Thyroid gland (tissue), 4 donors: ENCODE measurements at regions not wholly inside any gene's neighbourhood (a gene's known extent, or its start where the extent isn't known, plus 50 kb on each side); places are given as distances from the start of the nearest gene placed in this dataset.

Experiments
- POLR2A ChIP-seq, 2 donors: fragments of 450-650 bp; IDR thresholded peaks; one replicate each; pipeline ENCODE4 v1.6.1; 2017; ENCODE audit warnings: antibody characterized with exemption in 2 of 2, mild to moderate bottlenecking in 2 of 2, moderate library complexity in 1 of 2
- TF ChIP-seq, protein P1 (sequence below), 6 experiments: fragments of 200-600 bp in 3 of 6; fragments of 450-650 bp in 3 of 6; sonication (generic) in 3 of 6; IDR thresholded peaks; one replicate each; pipeline ENCODE4 v1.5.1; 2016 to 2019; ENCODE audit warnings: antibody characterized with exemption in 6 of 6, mild to moderate bottlenecking in 2 of 6, inconsistent platforms in 1 of 6, moderate library complexity in 1 of 6

DNA sequence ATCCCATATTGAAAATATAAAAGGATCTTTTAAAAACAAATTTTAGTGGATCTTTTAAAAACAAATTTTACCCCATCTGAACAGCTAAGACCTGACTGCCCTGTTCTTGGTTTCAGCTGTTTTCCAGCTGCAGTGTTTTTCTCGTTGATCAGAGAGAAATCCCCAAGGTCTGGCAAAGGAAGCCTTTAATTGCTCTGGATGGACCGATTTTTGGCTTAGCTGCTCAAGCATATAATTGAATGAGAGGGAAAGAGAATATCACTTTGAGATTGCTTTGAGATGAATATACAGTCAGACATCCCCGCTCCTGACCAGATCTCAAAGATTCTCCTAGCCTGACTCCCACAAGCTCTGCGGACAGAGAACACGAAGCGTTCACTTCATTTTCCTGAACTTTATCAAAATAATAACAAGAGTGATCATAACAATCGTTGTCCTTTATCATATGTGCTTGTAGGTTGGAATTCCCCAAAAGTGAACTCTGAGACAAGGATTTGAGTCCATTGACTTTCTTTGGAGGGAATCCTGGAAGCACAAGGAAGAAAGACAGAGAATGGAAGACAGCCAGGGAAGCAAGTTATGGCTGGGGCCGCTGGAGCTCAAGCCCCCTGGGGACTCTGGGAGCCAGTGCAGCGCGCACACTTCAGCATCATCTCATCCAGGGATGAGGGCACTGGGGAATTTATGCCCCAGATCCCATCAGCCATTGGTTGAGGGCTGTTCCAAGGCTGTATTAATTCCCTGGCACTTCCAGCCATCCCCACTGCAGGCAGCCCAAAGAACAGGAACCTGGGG, 101.3 kb downstream of the SNX5 start:
- TF ChIP-seq, protein P1, sequence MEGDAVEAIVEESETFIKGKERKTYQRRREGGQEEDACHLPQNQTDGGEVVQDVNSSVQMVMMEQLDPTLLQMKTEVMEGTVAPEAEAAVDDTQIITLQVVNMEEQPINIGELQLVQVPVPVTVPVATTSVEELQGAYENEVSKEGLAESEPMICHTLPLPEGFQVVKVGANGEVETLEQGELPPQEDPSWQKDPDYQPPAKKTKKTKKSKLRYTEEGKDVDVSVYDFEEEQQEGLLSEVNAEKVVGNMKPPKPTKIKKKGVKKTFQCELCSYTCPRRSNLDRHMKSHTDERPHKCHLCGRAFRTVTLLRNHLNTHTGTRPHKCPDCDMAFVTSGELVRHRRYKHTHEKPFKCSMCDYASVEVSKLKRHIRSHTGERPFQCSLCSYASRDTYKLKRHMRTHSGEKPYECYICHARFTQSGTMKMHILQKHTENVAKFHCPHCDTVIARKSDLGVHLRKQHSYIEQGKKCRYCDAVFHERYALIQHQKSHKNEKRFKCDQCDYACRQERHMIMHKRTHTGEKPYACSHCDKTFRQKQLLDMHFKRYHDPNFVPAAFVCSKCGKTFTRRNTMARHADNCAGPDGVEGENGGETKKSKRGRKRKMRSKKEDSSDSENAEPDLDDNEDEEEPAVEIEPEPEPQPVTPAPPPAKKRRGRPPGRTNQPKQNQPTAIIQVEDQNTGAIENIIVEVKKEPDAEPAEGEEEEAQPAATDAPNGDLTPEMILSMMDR (IDR thresholded peaks at IDR 0.05): no peak
- TF ChIP-seq POLR2A (IDR thresholded peaks at IDR 0.05): no peak
